GM20431 (cell line): ENCODE measurements at regions not wholly inside any gene's neighbourhood (a gene's known extent, or its start where the extent isn't known, plus 50 kb on each side); places are given as distances from the start of the nearest gene placed in this dataset.

Experiments used
- in situ Hi-C: fragments of 300-500 bp; cut with MseI, MboI; formaldehyde crosslinking; loops from one replicate; pipeline ENCODE4 v1.15.0; 2020; ENCODE audit warnings: low sequenced_read_pairs; ENCODE audit not compliant: unreplicated experiment

- in situ Hi-C loops: no loop called here
These were observed 610.4 kb downstream of the MED13L start for GRCh38 chr12:115667116-115667515.

- in situ Hi-C loops: no loop called here
These were observed 611.3 kb downstream of the MED13L start for GRCh38 chr12:115666168-115666567.

DNA sequence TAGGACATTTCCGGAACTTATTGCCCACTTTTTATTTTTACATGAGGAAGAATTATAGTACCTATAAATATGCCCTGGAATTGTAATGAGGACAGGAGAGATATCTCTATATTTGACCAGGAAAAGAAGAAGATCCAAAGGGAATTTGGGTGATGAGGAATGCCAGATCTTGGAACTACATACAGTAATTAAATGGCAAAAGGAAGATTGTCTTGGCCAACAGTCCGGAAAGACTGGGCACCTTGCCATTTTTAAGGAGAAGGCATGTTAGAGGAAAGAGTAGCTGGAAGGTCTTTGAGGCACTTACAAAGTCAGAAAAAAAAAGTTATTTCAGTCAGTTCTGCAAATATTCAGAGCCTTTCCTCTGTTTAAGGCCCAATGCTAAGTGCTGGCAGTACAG lies 616.4 kb downstream of the MED13L start:
- in situ Hi-C loops: no loop called here

DNA sequence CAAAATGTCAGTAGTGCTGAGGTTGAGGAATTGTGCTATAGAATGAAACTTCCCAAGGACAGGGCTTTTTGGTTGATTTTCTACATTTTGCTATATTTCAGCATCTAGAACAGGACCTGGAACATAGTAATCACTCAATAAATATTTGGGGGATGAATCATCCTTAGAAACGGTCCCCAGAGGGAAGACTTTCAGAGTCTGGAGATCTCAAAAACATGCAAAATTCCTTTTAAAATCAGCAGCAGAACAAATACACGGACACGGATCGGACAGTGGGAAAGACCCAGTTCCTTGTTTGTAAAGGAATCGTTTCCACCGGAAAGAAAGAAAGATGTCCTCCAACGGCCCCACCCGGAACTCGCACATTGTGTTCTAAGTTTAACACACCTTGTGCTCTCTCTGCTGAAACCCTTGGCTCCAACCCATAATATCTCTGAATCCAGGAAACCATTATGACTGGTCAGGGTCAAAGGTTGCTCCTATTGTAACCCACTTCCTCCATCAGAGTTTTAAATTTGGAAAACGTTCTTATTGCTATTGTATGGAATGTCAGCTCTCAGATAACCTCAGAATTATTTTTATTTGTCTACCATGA lies 617.2 kb downstream of the MED13L start:
- in situ Hi-C loops: no loop called here

DNA sequence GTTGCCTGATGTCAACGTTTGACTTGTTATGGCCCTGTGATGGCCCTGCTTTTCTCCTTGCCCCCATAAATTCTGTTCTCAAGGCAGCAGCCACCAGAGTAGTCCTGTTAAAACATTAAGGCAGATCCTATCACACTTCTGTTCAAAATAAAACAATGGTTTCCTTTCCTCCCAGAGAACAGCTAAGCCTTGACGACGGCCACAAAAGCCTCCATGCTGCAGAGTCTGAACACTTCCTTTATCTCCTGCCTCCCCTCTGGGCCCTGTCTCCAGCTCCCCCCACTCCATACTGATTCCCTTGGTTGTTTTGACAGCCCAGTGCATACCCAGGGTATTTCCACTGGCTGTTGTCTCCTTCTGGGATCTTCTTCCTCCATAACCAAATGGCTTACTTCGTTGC lies 618.1 kb downstream of the MED13L start:
- in situ Hi-C loops: no loop called here

- in situ Hi-C loops: no loop called here
These were observed 620.1 kb downstream of the MED13L start for GRCh38 chr12:115657081-115658013.

DNA sequence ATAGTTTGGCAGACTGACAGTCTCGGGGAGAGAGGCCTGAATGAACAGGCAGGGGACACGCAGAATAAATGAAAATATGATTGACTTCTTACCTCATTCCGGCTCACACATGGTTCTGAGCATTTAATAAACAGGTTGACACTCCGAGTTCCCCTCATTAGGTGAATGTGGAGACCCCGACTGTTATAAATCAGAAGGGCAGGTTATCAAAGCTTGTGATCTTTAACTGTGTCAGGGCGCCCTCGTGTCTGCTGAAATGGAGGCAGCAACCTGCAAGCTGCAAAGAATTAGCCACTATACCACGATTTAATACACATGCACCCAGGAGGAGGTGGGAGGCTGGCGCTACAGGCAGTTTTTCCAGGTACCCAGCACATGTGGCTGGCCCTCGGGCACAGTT lies 627.5 kb downstream of the MED13L start:
- in situ Hi-C loops: no loop called here

DNA sequence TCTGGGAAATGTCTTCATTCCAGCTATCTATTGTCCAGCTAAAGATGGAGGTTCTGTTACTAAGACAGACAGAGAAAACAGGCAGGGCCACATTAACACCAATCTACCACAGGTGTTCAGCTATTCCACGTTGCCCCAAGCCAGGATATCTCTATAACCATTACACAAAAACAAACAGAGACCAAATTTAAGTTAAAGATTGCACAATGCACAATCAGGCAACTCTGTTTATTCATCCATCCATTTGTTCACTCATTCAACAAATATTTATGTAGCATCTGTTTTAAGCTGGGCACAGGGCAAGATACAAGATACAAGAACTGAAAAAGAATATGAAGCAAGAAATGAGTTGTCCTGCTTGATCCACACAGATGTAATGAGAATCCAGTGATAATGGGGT lies 629.0 kb downstream of the MED13L start:
- in situ Hi-C loops: no loop called here

GRCh38 chr12:115646210-115646609 lies 631.3 kb downstream of the MED13L start:
- in situ Hi-C loops: no loop called here

DNA sequence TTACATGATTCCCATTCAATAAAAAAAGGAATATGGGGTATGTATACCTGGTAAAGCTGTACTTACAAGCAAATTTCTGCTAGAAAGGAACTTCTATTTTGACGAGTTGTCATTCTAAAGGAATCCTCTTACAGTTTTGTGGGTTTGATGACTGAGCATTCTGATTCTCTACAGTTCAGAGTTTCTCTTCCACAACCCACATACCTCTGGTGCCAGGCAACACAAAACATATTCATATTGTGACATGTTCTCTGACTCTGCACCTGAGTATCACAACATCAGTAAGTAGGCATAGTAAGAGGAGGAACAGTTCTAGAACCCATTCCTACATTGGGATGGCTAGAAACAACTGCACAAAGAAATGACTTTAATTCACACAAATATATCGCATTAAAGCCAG lies 636.6 kb downstream of the MED13L start:
- in situ Hi-C loops: no loop called here

- in situ Hi-C loops: no loop called here
These were observed 637.9 kb downstream of the MED13L start for GRCh38 chr12:115639648-115640012.

GRCh38 chr12:115638733-115639647 lies 638.5 kb downstream of the MED13L start:
- in situ Hi-C loops: no loop called here

DNA sequence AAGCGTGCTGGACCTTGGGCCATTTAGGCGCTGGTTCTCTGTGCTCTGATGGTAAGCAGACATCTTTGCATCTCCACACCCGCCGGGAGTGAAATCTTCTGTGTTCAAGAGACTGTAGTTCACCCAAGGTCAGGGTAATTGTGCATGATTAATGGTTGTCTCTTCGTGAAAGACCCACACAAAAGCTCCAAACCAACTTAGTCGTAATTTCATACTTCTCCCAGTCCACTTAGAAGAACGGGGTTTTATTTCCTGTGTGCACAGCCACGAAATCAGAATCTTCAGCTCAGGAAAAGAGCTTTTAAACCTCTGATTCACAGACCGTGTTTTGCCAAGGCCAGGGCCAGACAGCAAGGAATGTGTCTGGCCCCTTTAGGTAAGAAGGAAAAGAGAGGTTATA lies 640.9 kb downstream of the MED13L start:
- in situ Hi-C loops: no loop called here

- in situ Hi-C loops: no loop called here
These were observed 645.2 kb downstream of the MED13L start for GRCh38 chr12:115632308-115632707.

GRCh38 chr12:115630136-115630535 lies 647.4 kb downstream of the MED13L start:
- in situ Hi-C loops: no loop called here

DNA sequence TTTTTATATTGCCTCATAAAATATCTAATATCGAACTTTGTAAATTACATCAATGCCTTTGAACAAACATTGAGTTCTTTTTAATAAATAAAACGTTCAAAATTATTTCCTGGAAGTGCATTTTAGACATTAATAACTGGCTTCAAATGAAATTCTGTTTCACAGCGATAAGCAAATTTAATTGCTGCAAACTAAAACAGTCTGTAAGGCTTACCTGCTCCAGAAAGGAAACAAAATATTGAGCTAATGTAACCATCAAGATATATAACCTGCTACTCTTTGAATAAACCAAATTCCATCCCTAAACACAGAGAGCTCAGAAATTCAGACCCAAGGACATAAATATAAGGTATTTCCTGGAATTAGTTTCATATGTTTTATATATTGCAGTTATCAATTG lies 651.3 kb downstream of the MED13L start:
- in situ Hi-C loops: no loop called here

DNA sequence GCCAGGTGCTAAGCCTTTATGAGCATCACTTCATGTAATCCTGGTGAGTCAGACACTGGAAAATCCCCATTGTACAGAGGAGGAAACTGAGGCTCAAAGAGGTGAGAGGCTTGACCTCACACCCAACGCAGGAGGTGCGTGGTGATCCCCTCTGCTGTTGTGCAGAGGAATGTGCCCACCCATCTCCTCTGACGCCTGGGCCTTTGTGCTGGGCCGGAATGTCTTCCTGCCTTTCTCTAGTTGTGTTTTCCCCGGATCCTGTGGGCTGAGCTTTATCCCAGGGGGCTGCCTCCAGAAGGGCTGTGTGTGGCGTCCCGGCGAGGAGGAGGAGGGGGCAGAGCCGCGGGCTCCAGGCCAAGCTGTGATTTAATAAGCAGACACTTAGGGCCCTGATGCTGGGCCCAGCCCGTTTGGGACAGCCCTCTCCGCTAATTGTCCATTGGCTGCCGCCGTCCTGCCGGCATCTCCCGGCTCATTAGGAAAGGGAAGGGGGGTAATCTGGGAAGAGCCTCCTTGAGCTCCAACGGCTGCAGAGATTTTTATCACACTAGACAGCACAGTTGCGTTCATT lies 653.6 kb downstream of the MED13L start:
- in situ Hi-C loops: no loop called here

GRCh38 chr12:115623275-115623674 lies 654.2 kb downstream of the MED13L start:
- in situ Hi-C loops: no loop called here

GRCh38 chr12:115620816-115621215 lies 656.7 kb downstream of the MED13L start:
- in situ Hi-C loops: no loop called here

GRCh38 chr12:115619889-115620288 lies 657.6 kb downstream of the MED13L start:
- in situ Hi-C loops: no loop called here
